GM10266 (cell line): ENCODE measurements at regions not wholly inside any gene's neighbourhood (a gene's known extent, or its start where the extent isn't known, plus 50 kb on each side); places are given as distances from the start of the nearest gene placed in this dataset.

Experiments used
- DNase-seq: peaks from one replicate; pipeline ENCODE4 v3.0.0; 2012; ENCODE audit errors: extremely low spot score
- CTCF ChIP-seq: IDR thresholded peaks from 2 replicates; pipeline ENCODE4 v1.5.1; 2012; ENCODE audit warnings: mild to moderate bottlenecking, low read depth; ENCODE audit not compliant: control insufficient read depth, insufficient read depth; ENCODE audit errors: missing control alignments

DNA sequence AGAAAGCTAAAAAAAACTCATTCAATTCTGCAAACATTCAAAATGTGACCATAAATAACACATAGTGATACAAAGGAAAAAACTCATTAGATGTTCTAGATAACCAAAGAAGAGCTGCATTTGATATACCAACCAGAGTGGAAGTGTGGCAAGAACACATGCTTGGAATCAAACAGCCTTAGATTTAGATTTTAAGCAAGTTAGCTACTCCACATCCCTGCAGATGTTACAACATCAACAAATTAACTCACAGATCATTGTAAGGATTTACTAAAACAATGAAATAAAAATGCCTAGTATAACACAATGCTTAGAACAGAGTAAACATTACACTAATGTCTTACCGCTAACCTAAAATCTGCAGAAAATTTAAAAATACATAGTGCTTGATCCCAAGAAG lies 114.0 kb upstream of the AKIP1 start:
- no peak for TF ChIP-seq CTCF
- no peak for DNase-seq

- no peak for TF ChIP-seq CTCF
- no peak for DNase-seq
These were observed 111.7 kb upstream of the AKIP1 start for GRCh38 chr11:8799273-8799672.

GRCh38 chr11:8800520-8801110 lies 110.4 kb upstream of the AKIP1 start:
- TF ChIP-seq CTCF, result no peak
- DNase-seq, result no peak

GRCh38 chr11:8801121-8801520 lies 109.9 kb upstream of the AKIP1 start:
- no peak for DNase-seq
- no peak for TF ChIP-seq CTCF

DNA sequence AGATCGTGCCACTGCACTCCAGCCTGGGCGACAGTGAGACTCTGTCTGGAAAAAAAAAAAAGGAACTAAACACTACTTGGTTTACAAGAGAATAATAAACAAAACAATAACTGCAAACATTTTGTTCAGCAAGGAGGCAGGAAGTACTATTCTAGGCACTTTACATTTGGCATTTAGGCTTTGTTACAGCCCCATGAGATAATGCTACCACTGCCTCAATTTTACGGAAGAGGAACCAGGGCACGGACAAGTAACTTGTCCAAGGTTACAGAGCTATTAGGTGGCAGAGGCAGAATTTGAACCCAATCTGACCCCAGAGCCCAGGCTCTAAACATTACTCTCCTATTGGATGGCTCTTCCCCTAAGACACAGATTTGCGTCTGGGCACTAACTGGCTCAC lies 108.7 kb upstream of the AKIP1 start:
- no peak for TF ChIP-seq CTCF
- no peak for DNase-seq

GRCh38 chr11:8803973-8804372 lies 107.0 kb upstream of the AKIP1 start:
- DNase-seq, result no peak
- no peak for TF ChIP-seq CTCF

GRCh38 chr11:8805296-8805695 lies 105.7 kb upstream of the AKIP1 start:
- no peak for DNase-seq
- no peak for TF ChIP-seq CTCF
